ENCODE measurements at regions not wholly inside any gene's neighbourhood (a gene's known extent, or its start where the extent isn't known, plus 50 kb on each side); places are given as distances from the start of the nearest gene placed in this dataset.

DNA sequence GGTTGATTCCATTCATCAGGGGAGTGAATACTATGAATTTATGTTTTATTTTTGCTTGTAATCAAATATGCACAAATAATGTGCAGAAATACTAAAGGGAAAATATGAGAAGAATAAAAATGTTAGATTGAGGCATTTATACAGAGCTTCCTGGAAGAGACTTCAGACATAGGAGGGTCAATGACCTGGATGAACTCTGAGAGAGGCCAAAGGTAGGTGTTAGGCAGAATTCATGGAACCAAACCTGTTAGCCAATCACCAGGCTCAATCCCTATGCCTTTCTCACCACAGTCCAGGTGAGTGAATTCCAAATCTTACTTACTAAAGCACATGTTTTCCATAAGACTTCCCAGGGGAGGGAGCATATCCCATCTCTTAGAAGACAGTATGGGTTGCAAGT lies 130.4 kb upstream of the NTF3 start:
- H3K9me3 ChIP-seq (ENCODE audit: control insufficient read depth, insufficient read depth, low read length) = no peaks in the 10 kb centered on the region
- H3K27ac ChIP-seq (ENCODE audit: low read length) = no peak overlapping the region
- 0 out of 2 replicates have a peak, but pooled peaks cover 2% of the 10 kb centered on the region for H3K4me1 ChIP-seq (ENCODE audit: control insufficient read depth, insufficient read depth, low read length)
- H3K27me3 ChIP-seq (ENCODE audit: control insufficient read depth, insufficient read depth, low read length) = no peaks in the 10 kb centered on the region
- H3K4me3 ChIP-seq (ENCODE audit: low read length) = no peak overlapping the region
- no peaks in the 10 kb centered on the region for H3K36me3 ChIP-seq (ENCODE audit: control insufficient read depth, insufficient read depth, low read length)
- no peak for DNase-seq (ENCODE audit: low read depth, low spot score)

DNA sequence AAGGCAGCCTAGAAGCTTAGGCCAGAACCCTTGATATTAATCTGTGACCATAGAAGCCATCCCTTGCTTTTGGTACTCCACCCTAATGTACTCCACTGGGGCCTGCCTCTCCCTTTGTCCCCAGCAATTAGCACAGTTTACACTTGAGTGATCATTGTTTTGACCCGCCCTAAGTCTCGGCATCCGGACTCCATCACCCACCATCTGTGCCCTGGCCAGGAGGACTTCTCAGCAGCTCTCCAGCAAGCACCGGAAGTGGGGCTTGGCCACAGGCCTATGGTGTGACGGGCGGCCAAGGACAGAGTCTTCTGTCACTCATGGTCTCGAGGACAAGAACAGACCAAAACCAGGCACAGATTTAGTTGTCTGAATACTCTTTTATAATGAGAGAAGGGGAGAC lies 126.5 kb upstream of the NTF3 start:
- H3K4me1 ChIP-seq (ENCODE audit: control insufficient read depth, insufficient read depth, low read length) = no peaks in the 10 kb centered on the region
- H3K9me3 ChIP-seq (ENCODE audit: control insufficient read depth, insufficient read depth, low read length) = no peaks in the 10 kb centered on the region
- no peaks in the 10 kb centered on the region for H3K36me3 ChIP-seq (ENCODE audit: control insufficient read depth, insufficient read depth, low read length)
- no CpG with 5 or more reads among the region's 7 CpGs for WGBS (ENCODE audit: insufficient coverage, insufficient read length)
- no peak overlapping the region for H3K27ac ChIP-seq (ENCODE audit: low read length)
- no peak overlapping the region for H3K4me3 ChIP-seq (ENCODE audit: low read length)
- no peak for DNase-seq (ENCODE audit: low read depth, low spot score)
- H3K27me3 ChIP-seq (ENCODE audit: control insufficient read depth, insufficient read depth, low read length) = no peaks in the 10 kb centered on the region

DNA sequence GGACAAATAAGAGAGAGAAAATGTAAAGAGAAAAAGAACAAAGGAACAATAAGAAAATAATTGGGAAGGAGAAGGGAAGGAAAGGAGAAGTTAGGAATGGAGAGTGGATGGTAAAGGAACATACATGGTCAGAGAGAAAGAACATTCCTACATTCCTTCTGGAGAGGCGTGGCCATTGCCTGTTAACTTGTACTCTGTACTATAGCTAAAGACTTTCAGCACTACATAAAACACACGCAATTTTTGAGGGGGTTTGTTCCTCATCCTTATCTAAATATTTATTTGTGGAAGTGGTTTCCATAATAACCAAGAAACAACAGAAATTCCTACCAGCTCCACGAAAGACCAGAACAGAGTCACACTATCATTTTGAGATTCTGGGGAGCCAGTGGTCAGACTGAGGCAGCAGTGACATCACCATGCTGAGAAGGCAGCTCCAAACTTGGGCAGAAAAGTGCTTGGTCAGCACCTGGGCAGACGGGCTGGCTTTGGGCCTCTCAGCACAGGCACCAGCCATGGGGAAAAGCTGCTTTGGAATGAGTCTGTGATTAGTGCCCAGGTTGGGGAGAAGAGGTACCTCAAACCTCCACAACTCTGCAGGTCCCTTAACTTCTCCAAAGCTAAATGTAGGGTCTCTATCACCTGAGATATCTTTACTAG lies 125.9 kb upstream of the NTF3 start:
- no peaks in the 10 kb centered on the region for H3K36me3 ChIP-seq (ENCODE audit: control insufficient read depth, insufficient read depth, low read length)
- H3K27me3 ChIP-seq (ENCODE audit: control insufficient read depth, insufficient read depth, low read length) = no peaks in the 10 kb centered on the region
- H3K4me3 ChIP-seq (ENCODE audit: low read length) = no peak overlapping the region
- no peak for DNase-seq (ENCODE audit: low read depth, low spot score)
- H3K9me3 ChIP-seq (ENCODE audit: control insufficient read depth, insufficient read depth, low read length) = no peaks in the 10 kb centered on the region
- no peaks in the 10 kb centered on the region for H3K4me1 ChIP-seq (ENCODE audit: control insufficient read depth, insufficient read depth, low read length)
- WGBS (ENCODE audit: insufficient coverage, insufficient read length) = no CpG with 5 or more reads among the region's 4 CpGs
- no peak overlapping the region for H3K27ac ChIP-seq (ENCODE audit: low read length)

DNA sequence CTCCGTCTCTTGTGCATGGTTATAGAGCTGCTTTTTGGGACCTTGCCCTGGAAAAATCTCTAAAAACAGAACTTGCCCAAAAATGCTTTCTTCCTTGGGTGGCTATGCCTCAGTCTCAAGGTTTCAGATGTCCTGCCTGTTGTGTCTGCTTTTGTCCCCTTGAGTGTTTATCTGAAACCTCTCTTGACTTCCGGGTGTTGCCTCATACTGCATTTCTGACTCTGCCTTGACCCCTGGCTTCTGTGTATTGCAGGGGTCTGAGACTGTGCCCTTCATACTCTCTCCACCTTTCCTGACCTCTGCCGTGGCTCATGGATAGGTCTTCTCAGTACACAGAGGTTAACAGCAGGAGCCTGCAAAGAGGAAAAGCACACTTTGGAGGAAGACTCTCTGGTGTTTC lies 124.8 kb upstream of the NTF3 start:
- H3K27ac ChIP-seq (ENCODE audit: low read length) = no peak overlapping the region
- H3K9me3 ChIP-seq (ENCODE audit: control insufficient read depth, insufficient read depth, low read length) = no peaks in the 10 kb centered on the region
- H3K27me3 ChIP-seq (ENCODE audit: control insufficient read depth, insufficient read depth, low read length) = no peaks in the 10 kb centered on the region
- no peak for DNase-seq (ENCODE audit: low read depth, low spot score)
- WGBS (ENCODE audit: insufficient coverage, insufficient read length) = no CpG with 5 or more reads among the region's 3 CpGs
- no peaks in the 10 kb centered on the region for H3K4me1 ChIP-seq (ENCODE audit: control insufficient read depth, insufficient read depth, low read length)
- H3K36me3 ChIP-seq (ENCODE audit: control insufficient read depth, insufficient read depth, low read length) = no peaks in the 10 kb centered on the region
- no peak overlapping the region for H3K4me3 ChIP-seq (ENCODE audit: low read length)

DNA sequence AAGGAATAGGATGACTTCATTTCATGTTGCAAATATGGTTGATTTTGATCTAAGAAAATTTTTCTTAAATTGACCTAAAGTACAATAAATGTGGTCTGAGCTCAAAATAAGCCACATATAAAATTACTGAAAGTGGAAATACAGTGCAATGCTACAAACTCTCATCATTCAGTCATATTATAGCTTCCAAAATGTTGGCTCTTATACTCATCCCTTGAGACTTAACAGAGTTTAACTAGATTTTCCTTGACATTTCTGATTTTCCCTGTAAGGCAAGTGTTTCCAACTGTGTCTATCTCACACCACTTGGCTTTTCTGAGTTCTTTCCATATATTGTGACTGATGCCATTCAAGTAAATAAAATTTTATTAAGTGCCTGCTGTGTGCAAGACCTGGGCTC lies 123.7 kb upstream of the NTF3 start:
- H3K4me1 ChIP-seq (ENCODE audit: control insufficient read depth, insufficient read depth, low read length) = no peaks in the 10 kb centered on the region
- no peak overlapping the region for H3K27ac ChIP-seq (ENCODE audit: low read length)
- H3K4me3 ChIP-seq (ENCODE audit: low read length) = no peak overlapping the region
- H3K9me3 ChIP-seq (ENCODE audit: control insufficient read depth, insufficient read depth, low read length) = no peaks in the 10 kb centered on the region
- H3K36me3 ChIP-seq (ENCODE audit: control insufficient read depth, insufficient read depth, low read length) = no peaks in the 10 kb centered on the region
- DNase-seq (ENCODE audit: low read depth, low spot score) = no peak
- no peaks in the 10 kb centered on the region for H3K27me3 ChIP-seq (ENCODE audit: control insufficient read depth, insufficient read depth, low read length)

DNA sequence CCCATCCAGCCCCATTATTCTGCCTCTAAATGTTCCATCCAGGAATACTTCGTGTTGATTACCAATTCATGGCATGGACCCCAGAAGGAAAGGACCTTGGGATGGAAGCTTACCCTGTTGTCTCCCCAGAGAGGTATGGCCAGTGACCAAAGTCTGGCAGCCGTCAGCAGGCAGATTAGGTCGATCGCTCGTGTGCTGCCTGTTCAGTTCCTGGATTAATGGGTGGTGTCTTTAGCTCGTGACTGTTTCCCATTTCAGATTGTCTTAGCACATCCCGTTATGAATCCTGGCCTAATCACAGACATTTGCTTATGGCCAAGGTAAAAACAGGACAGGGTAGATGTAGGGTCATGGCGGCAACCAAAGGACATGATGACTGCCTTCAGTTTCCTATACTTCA lies 122.9 kb upstream of the NTF3 start:
- Histone ChIP-seq H3K9me3 (ENCODE audit: control insufficient read depth, insufficient read depth, low read length) (no peaks in the 10 kb centered on the region), H3K4me3 (ENCODE audit: low read length) (no peak overlapping the region), H3K27ac (ENCODE audit: low read length) (no peak overlapping the region), H3K27me3 (ENCODE audit: control insufficient read depth, insufficient read depth, low read length) (no peaks in the 10 kb centered on the region), H3K4me1 (ENCODE audit: control insufficient read depth, insufficient read depth, low read length) (no peaks in the 10 kb centered on the region), H3K36me3 (ENCODE audit: control insufficient read depth, insufficient read depth, low read length) (no peaks in the 10 kb centered on the region)
- no CpG with 5 or more reads among the region's 8 CpGs for WGBS (ENCODE audit: insufficient coverage, insufficient read length)
- DNase-seq (ENCODE audit: low read depth, low spot score) = no peak

DNA sequence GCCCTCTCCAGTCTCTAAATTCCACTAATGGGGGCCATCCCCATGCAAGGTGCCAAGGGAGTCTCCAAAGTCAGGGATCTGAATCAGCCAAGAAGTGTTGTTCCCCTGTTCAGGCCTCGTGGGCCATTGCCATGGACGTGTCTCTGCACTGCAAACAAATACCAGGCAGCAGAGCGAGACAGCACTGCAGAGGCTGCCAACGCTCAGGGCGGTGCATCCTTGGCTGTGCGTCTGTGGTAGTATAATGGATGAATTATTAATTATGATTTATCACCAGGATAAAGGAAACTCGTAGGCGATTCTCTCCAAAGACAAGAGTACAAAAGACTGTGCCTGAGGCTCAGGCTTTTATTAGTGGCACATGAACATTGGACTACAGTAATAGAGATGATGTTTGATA lies 122.3 kb upstream of the NTF3 start:
- no peaks in the 10 kb centered on the region; the same call in 1 of the 2 replicates for H3K9me3 ChIP-seq (ENCODE audit: control insufficient read depth, insufficient read depth, low read length)
- no peaks in the 10 kb centered on the region for H3K27me3 ChIP-seq (ENCODE audit: control insufficient read depth, insufficient read depth, low read length)
- no peak overlapping the region for H3K4me3 ChIP-seq (ENCODE audit: low read length)
- H3K4me1 ChIP-seq (ENCODE audit: control insufficient read depth, insufficient read depth, low read length) = no peaks in the 10 kb centered on the region
- no peak for DNase-seq (ENCODE audit: low read depth, low spot score)
- H3K27ac ChIP-seq (ENCODE audit: low read length) = no peak overlapping the region
- no CpG with 5 or more reads among the region's 8 CpGs for WGBS (ENCODE audit: insufficient coverage, insufficient read length)
- no peaks in the 10 kb centered on the region for H3K36me3 ChIP-seq (ENCODE audit: control insufficient read depth, insufficient read depth, low read length)

DNA sequence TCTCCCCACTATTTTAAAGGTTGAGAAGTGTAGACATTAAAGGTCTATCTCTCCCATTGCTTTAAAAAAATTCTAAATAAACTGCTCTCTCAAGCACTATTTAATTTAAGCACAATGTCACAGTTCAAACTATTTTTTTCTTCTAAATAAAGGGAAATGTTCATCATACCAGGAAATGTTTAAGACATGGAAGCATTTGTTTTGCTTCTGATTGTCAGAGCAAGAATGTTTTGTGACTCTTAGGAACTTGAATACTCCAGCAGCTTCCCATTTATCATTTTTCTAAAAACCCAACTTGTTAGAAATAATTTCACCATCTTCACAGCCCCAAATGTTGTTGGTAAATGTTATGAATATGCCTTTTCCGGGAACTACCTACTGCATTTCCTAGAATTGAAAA lies 121.8 kb upstream of the NTF3 start:
- H3K4me1 ChIP-seq (ENCODE audit: control insufficient read depth, insufficient read depth, low read length) = no peaks in the 10 kb centered on the region
- no peaks in the 10 kb centered on the region for H3K27me3 ChIP-seq (ENCODE audit: control insufficient read depth, insufficient read depth, low read length)
- no peaks in the 10 kb centered on the region for H3K36me3 ChIP-seq (ENCODE audit: control insufficient read depth, insufficient read depth, low read length)
- WGBS (ENCODE audit: insufficient coverage, insufficient read length) = no CpG with 5 or more reads among the region's 1 CpG
- H3K9me3 ChIP-seq (ENCODE audit: control insufficient read depth, insufficient read depth, low read length) = no peaks in the 10 kb centered on the region; the same call in 1 of the 2 replicates
- no peak for DNase-seq (ENCODE audit: low read depth, low spot score)
- no peak overlapping the region for H3K4me3 ChIP-seq (ENCODE audit: low read length)
- H3K27ac ChIP-seq (ENCODE audit: low read length) = no peak overlapping the region

DNA sequence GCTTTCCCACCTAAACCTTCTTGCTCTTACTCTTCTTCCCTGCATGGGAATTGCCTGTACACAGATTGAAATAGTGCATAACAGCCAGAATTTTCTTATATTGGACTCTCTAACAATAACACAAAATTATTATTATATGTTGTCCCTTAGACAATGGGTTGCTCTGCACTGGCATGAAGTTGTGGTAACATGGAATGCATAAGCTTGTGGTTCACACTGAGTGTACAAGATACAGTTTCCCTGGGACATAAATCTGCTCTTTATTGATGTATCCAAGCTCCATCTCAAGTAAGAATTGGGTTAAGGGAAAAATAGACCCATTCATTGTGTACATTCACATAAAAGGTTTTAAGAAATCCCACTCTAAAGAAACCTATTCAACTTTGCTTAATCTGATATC lies 114.4 kb upstream of the NTF3 start:
- H3K4me3 ChIP-seq (ENCODE audit: low read length) = no peak overlapping the region
- no peaks in the 10 kb centered on the region; the same call in 1 of the 2 replicates for H3K9me3 ChIP-seq (ENCODE audit: control insufficient read depth, insufficient read depth, low read length)
- H3K27me3 ChIP-seq (ENCODE audit: control insufficient read depth, insufficient read depth, low read length) = no peaks in the 10 kb centered on the region
- H3K27ac ChIP-seq (ENCODE audit: low read length) = no peak overlapping the region
- no peaks in the 10 kb centered on the region for H3K36me3 ChIP-seq (ENCODE audit: control insufficient read depth, insufficient read depth, low read length)
- H3K4me1 ChIP-seq (ENCODE audit: control insufficient read depth, insufficient read depth, low read length) = no peaks in the 10 kb centered on the region
- no peak for DNase-seq (ENCODE audit: low read depth, low spot score)

DNA sequence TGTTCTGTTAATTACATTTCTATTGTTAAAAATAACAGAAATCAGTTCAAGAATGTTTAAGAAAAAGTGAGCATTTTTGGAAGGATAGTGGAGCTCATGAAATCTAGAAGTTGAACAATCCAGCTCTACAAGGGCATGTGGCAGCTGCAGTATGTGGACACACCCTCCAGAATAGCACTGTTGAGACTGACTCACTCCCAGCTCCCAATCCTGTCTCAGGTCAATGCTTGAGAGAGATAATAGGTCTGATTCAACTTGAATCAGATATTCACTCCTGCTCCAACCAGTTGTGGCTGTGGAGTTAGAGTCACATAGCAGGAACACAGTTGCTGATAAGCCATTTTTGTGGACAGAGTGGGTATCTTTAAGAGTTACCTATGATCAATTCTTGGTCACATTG lies 113.0 kb upstream of the NTF3 start:
- H3K27ac ChIP-seq (ENCODE audit: low read length) = no peak overlapping the region
- no peak for DNase-seq (ENCODE audit: low read depth, low spot score)
- H3K27me3 ChIP-seq (ENCODE audit: control insufficient read depth, insufficient read depth, low read length) = no peaks in the 10 kb centered on the region

DNA sequence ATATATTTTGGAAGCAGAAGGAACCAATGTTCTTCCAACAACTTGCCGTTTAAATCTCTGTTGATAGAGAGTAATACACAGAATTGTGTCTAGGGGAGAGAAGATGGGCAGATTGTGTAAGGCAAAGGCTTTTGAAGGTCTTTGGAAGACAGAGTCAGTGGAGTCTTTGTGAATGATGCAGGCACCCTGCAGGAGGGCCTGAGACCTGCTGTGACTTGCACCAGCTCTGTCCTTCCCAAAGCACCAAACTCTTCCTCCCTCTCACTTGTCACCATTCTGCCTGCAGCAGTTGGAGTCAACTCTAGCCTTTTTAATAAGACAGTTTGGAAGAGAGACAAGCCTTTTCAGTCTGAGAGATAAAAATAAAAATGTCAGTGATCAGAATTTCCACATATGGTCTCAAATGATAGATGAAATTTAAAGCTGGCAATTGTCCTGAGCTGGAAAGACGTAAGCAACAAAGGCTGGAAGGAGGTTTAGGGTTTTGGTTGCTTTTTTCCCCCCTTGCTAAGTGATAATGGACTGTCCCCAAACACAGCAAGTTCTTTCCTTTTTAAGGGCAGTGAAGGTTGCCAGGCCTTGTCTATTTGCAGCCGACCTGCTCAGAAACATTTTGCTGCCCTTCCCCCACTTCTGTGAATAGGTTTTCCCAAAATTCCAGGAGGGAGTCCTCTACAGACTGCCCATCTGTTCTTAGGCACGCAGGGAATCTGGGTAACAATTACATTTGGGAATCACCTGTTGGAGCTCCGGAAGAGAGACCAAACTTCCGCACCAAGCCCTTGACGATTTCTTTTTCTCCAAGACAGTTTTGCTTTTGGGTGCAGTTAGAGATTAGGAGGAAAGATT lies 103.0 kb upstream of the NTF3 start:
- Histone ChIP-seq H3K4me1 (ENCODE audit: control insufficient read depth, insufficient read depth, low read length) (no peaks in the 10 kb centered on the region), H3K27ac (ENCODE audit: low read length) (no peak overlapping the region), H3K36me3 (ENCODE audit: control insufficient read depth, insufficient read depth, low read length) (no peaks in the 10 kb centered on the region), H3K27me3 (ENCODE audit: control insufficient read depth, insufficient read depth, low read length) (no peaks in the 10 kb centered on the region), H3K4me3 (ENCODE audit: low read length) (no peak overlapping the region), H3K9me3 (ENCODE audit: control insufficient read depth, insufficient read depth, low read length) (no peaks in the 10 kb centered on the region)
- WGBS (ENCODE audit: insufficient coverage, insufficient read length) = no CpG with 5 or more reads among the region's 7 CpGs
- peak; percentile 13 for DNase-seq (ENCODE audit: low read depth, low spot score)

More for the DNA sequence above, 113.0 kb upstream of the NTF3 start:
- H3K4me1 ChIP-seq (ENCODE audit: control insufficient read depth, insufficient read depth, low read length) = no peaks in the 10 kb centered on the region
- no peak overlapping the region for H3K4me3 ChIP-seq (ENCODE audit: low read length)
- no peaks in the 10 kb centered on the region for H3K36me3 ChIP-seq (ENCODE audit: control insufficient read depth, insufficient read depth, low read length)
- no peaks in the 10 kb centered on the region; the same call in 1 of the 2 replicates for H3K9me3 ChIP-seq (ENCODE audit: control insufficient read depth, insufficient read depth, low read length)

All from iPS DF 6.9 (cell line).